Mesenchymal stem cell (in vitro differentiated cells and primary cell): ENCODE measurements at regions not wholly inside any gene's neighbourhood (a gene's known extent, or its start where the extent isn't known, plus 50 kb on each side); places are given as distances from the start of the nearest gene placed in this dataset.
A peak's percentile ranks its signal among the peaks of the same experiment; 100 is the strongest.
"Not testable (repeated sequence)": the region's sequence is repeated elsewhere in the genome, so short reads cannot be mapped to it uniquely, and the experiment has no call there.

Source experiments
- DNase-seq: peaks from one replicate; pipeline ENCODE4 v3.0.0-alpha.2; 2013
- H2AFZ ChIP-seq: one replicate; pipeline ENCODE4 v1.6.1; 2013; ENCODE audit warnings: low read depth, mild to moderate bottlenecking, control low read depth, inconsistent platforms, low read length, moderate library complexity
- H2AK5ac ChIP-seq: 2 replicates; pipeline ENCODE4 v1.6.1; 2013; ENCODE audit warnings: low read length, moderate library complexity, mild to moderate bottlenecking, inconsistent platforms; ENCODE audit not compliant: severe bottlenecking
- H2BK120ac ChIP-seq: one replicate; pipeline ENCODE4 v1.6.1; 2013; ENCODE audit warnings: low read depth, mild to moderate bottlenecking, inconsistent platforms, low read length, moderate library complexity
- H2BK12ac ChIP-seq, 2 experiments: one replicate each; pipeline ENCODE4 v1.6.1; 2013; ENCODE audit warnings: inconsistent platforms in 2 of 2, low read length in 2 of 2, mild to moderate bottlenecking in 2 of 2, moderate library complexity in 2 of 2, control low read depth in 1 of 2
- H2BK15ac ChIP-seq: one replicate; pipeline ENCODE4 v1.6.1; 2013; ENCODE audit warnings: mild to moderate bottlenecking, low read depth, inconsistent platforms; ENCODE audit not compliant: poor library complexity, severe bottlenecking
- H2BK5ac ChIP-seq: 2 replicates; pipeline ENCODE4 v1.6.1; 2013; ENCODE audit warnings: low read depth, mild to moderate bottlenecking, low read length, control low read depth, inconsistent platforms; ENCODE audit not compliant: poor library complexity, severe bottlenecking
- H3K14ac ChIP-seq, 2 experiments: one replicate each; pipeline ENCODE4 v1.6.1; 2013; ENCODE audit warnings: inconsistent platforms in 2 of 2, low read length in 2 of 2, control low read depth in 1 of 2, mild to moderate bottlenecking in 1 of 2, moderate library complexity in 1 of 2
- H3K18ac ChIP-seq, 2 experiments: one replicate each; pipeline ENCODE4 v1.6.1; 2013; ENCODE audit warnings: inconsistent platforms in 2 of 2, low read length in 2 of 2, control low read depth in 1 of 2, low read depth in 1 of 2, mild to moderate bottlenecking in 1 of 2
- H3K23ac ChIP-seq, 2 experiments: one replicate each; pipeline ENCODE4 v1.6.1; 2013; ENCODE audit warnings: inconsistent platforms in 2 of 2, low read length in 2 of 2, mild to moderate bottlenecking in 2 of 2, moderate library complexity in 2 of 2, control low read depth in 1 of 2
- H3K27ac ChIP-seq: 2 replicates; pipeline ENCODE4 v1.5.1; 2013; ENCODE audit warnings: mild to moderate bottlenecking, moderate library complexity, low read length, control low read depth, inconsistent platforms; ENCODE audit not compliant: poor library complexity, severe bottlenecking
- H3K27me3 ChIP-seq, 2 experiments: 2 replicates each; pipeline versions ENCODE4 v1.6.1 to v1.7.0; 2013; ENCODE audit warnings: low read length in 2 of 2, mild to moderate bottlenecking in 2 of 2, moderate library complexity in 2 of 2, control low read depth in 1 of 2, inconsistent platforms in 1 of 2; ENCODE audit not compliant: control insufficient read depth in 1 of 2, insufficient read depth in 1 of 2
- H3K36me3 ChIP-seq, 2 experiments: 2 replicates each; pipeline versions ENCODE4 v1.6.1 to v1.7.0; 2013; ENCODE audit warnings: low read length in 2 of 2, control low read depth in 1 of 2, inconsistent platforms in 1 of 2, low read depth in 1 of 2, mild to moderate bottlenecking in 1 of 2; ENCODE audit not compliant: insufficient read depth in 2 of 2, control insufficient read depth in 1 of 2
- H3K4ac ChIP-seq, 2 experiments: one replicate each; pipeline ENCODE4 v1.6.1; 2013; ENCODE audit warnings: inconsistent platforms in 2 of 2, low read length in 2 of 2, mild to moderate bottlenecking in 2 of 2, moderate library complexity in 2 of 2, control low read depth in 1 of 2, low read depth in 1 of 2
- H3K4me1 ChIP-seq: 2 replicates; pipeline ENCODE4 v1.6.1; 2013; ENCODE audit warnings: low read depth, low read length, control low read depth; ENCODE audit not compliant: control insufficient read depth, insufficient read depth
- H3K4me2 ChIP-seq: 2 replicates; pipeline ENCODE4 v1.6.1; 2013; ENCODE audit warnings: low read length, mild to moderate bottlenecking, inconsistent platforms; ENCODE audit not compliant: poor library complexity, severe bottlenecking
- H3K4me3 ChIP-seq, 2 experiments: 2 replicates each; pipeline versions ENCODE4 v1.5.1 to v1.7.0; 2013; ENCODE audit warnings: low read length in 2 of 2, mild to moderate bottlenecking in 2 of 2, control low read depth in 1 of 2, low read depth in 1 of 2; ENCODE audit not compliant: insufficient read depth in 1 of 2
- H3K79me1 ChIP-seq: replicated peaks from 2 replicates; pipeline ENCODE4 v1.6.1; 2013; ENCODE audit warnings: mild to moderate bottlenecking, control low read depth, low read length, inconsistent platforms; ENCODE audit not compliant: poor library complexity, severe bottlenecking
- H3K9ac ChIP-seq: 2 replicates; pipeline ENCODE4 v1.7.0; 2013; ENCODE audit warnings: mild to moderate bottlenecking, low read length, moderate library complexity
- H3K9me3 ChIP-seq: 2 replicates; pipeline ENCODE4 v1.7.0; 2013; ENCODE audit warnings: mild to moderate bottlenecking, low read length; ENCODE audit not compliant: control insufficient read depth
- H4K8ac ChIP-seq: one replicate; pipeline ENCODE4 v1.6.1; 2013; ENCODE audit warnings: inconsistent platforms, mild to moderate bottlenecking, low read length, moderate library complexity
- H4K91ac ChIP-seq: one replicate; pipeline ENCODE4 v1.6.1; 2013; ENCODE audit warnings: mild to moderate bottlenecking, low read length, inconsistent platforms
- WGBS: methylation state at CpG from one replicate; pipeline ENCODE4 v1.1.7; 2013; ENCODE audit warnings: mixed read lengths; 5-methylcytosine and 5-hydroxymethylcytosine counted together

GRCh38 chr13:106088085-106088484, 447.4 kb downstream of the EFNB2 start:
- H2AK5ac ChIP-seq = no peak overlapping the region
- H3K27me3 ChIP-seq = no peaks in the 10 kb centered on the region
- no peaks in the 10 kb centered on the region for H3K9me3 ChIP-seq
- no peaks in the 10 kb centered on the region for H3K36me3 ChIP-seq
- no peak overlapping the region for H4K91ac ChIP-seq
- H3K79me1 ChIP-seq = no peaks in the 10 kb centered on the region
- no peak overlapping the region for H3K4me2 ChIP-seq
- no peak overlapping the region for H2BK5ac ChIP-seq
- DNase-seq = no peak
- WGBS = 95% methylated on average over 6 of the region's 6 CpGs
- no peak overlapping the region for H4K8ac ChIP-seq
- H2AFZ ChIP-seq = no peak overlapping the region
- no peak overlapping the region for H2BK12ac ChIP-seq
- H3K4me1 ChIP-seq = no peaks in the 10 kb centered on the region
- H3K23ac ChIP-seq = no peak overlapping the region
- H2BK15ac ChIP-seq = no peak overlapping the region
- no peak overlapping the region for H3K18ac ChIP-seq
- peak overlapping the region; percentile 3 for H3K27ac ChIP-seq
- H3K9ac ChIP-seq = no peak overlapping the region
- H3K4me3 ChIP-seq = no peak overlapping the region
- no peak overlapping the region for H2BK120ac ChIP-seq
- no peak overlapping the region for H3K14ac ChIP-seq
- no peak overlapping the region for H3K4ac ChIP-seq

GRCh38 chr13:106087201-106087600, 448.3 kb downstream of the EFNB2 start:
- Histone ChIP-seq H3K18ac (no peak overlapping the region), H3K79me1 (no peaks in the 10 kb centered on the region), H3K4me1 (no peaks in the 10 kb centered on the region), H4K8ac (no peak overlapping the region), H2BK15ac (no peak overlapping the region), H2AFZ (no peak overlapping the region), H3K4me3 (no peak overlapping the region), H3K9ac (no peak overlapping the region), H3K14ac (no peak overlapping the region), H3K4ac (no peak overlapping the region), H2BK5ac (no peak overlapping the region), H3K36me3 (no peaks in the 10 kb centered on the region), H3K27ac (no peak overlapping the region), H3K23ac (no peak overlapping the region), H3K9me3 (no peaks in the 10 kb centered on the region), H3K4me2 (no peak overlapping the region), H2AK5ac (peak overlapping the region; percentile 79), H2BK12ac (no peak overlapping the region), H2BK120ac (no peak overlapping the region), H3K27me3 (no peaks in the 10 kb centered on the region), H4K91ac (no peak overlapping the region)
- DNase-seq = no peak
- WGBS = 99% methylated on average over 9 of the region's 10 CpGs

GRCh38 chr13:106083620-106084350, 451.7 kb downstream of the EFNB2 start:
- H2BK5ac ChIP-seq = no peak overlapping the region
- no peak overlapping the region for H4K8ac ChIP-seq
- H3K36me3 ChIP-seq = no peaks in the 10 kb centered on the region
- no peak overlapping the region for H3K9ac ChIP-seq
- no peak overlapping the region for H3K14ac ChIP-seq
- H2AFZ ChIP-seq = no peak overlapping the region
- no peak overlapping the region for H2AK5ac ChIP-seq
- no peak overlapping the region for H3K4ac ChIP-seq
- H2BK12ac ChIP-seq = no peak overlapping the region
- no peak overlapping the region for H3K4me3 ChIP-seq
- H3K23ac ChIP-seq = no peak overlapping the region
- H3K27me3 ChIP-seq = no peaks in the 10 kb centered on the region
- no peak overlapping the region for H2BK15ac ChIP-seq
- no peak overlapping the region for H2BK120ac ChIP-seq
- no peak overlapping the region for H3K4me2 ChIP-seq
- no peaks in the 10 kb centered on the region for H3K4me1 ChIP-seq
- H3K79me1 ChIP-seq = no peaks in the 10 kb centered on the region
- 100% methylated on average over 1 of the region's 3 CpGs for WGBS
- no peak overlapping the region for H3K27ac ChIP-seq
- no peaks in the 10 kb centered on the region for H3K9me3 ChIP-seq
- H3K18ac ChIP-seq = no peak overlapping the region
- peak; percentile 61 for DNase-seq
- H4K91ac ChIP-seq = no peak overlapping the region

DNA sequence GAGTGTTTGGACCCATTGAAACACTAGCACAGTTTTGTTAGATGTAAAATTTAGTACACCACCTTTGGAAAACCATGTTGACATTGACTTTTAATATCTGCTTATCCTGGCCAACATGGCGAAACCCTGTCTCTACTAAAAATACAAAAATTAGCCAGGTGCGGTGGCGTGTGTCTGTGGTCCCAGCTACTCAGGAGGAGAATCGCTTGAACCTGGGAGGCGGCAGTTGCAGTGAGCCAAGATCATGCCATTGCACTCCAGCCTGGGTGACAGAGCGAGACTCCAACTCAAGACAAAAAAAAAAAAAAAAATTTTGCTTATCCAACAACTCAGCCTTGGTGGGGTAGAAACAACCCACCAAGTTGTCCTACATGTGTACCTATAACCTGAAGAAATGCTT, 454.2 kb downstream of the EFNB2 start:
- not testable (repeated sequence) for H3K23ac ChIP-seq, H3K27me3 ChIP-seq, H2BK12ac ChIP-seq, H3K14ac ChIP-seq, H2BK5ac ChIP-seq, H3K9me3 ChIP-seq, H4K8ac ChIP-seq, H2BK15ac ChIP-seq, H3K79me1 ChIP-seq, H2AK5ac ChIP-seq, DNase-seq, H3K4me1 ChIP-seq, H3K18ac ChIP-seq, H3K4ac ChIP-seq, H2BK120ac ChIP-seq, H3K36me3 ChIP-seq, H2AFZ ChIP-seq, H4K91ac ChIP-seq, H3K4me2 ChIP-seq, H3K4me3 ChIP-seq, H3K9ac ChIP-seq, H3K27ac ChIP-seq
- WGBS = 97% methylated on average over 5 of the region's 6 CpGs
